SK-N-SH (cell line): ENCODE measurements at regions not wholly inside any gene's neighbourhood (a gene's known extent, or its start where the extent isn't known, plus 50 kb on each side); places are given as distances from the start of the nearest gene placed in this dataset.

Source experiments
- CTCF ChIA-PET: fragments of 300-600, 350-600 bp; formaldehyde crosslinking; extraction: SDS; loops from one replicate; lab custom pipeline; 2021; lab: Yijun Ruan, JAX
- POLR2A ChIA-PET: fragments of 350-600 bp; sonication (Branson Sonifier 250); formaldehyde crosslinking; extraction: SDS; loops from one replicate; lab custom pipeline; 2020; ENCODE audit warnings: antibody characterized with exemption, inconsistent platforms; lab: Yijun Ruan, JAX
- DNase-seq: peaks from one replicate; pipeline ENCODE4 v3.0.0; 2012
- H2AFZ ChIP-seq: fragments of 200-600 bp; sonication (generic); 2 replicates; pipeline ENCODE4 v1.8.1; 2016; ENCODE audit warnings: antibody characterized with exemption, mild to moderate bottlenecking, low read depth
- H3F3A ChIP-seq: fragments of 200-600 bp; sonication (generic); replicated peaks from 2 replicates; pipeline ENCODE3; 2016; ENCODE audit warnings: antibody characterized with exemption, mild to moderate bottlenecking; ENCODE audit not compliant: insufficient read depth
- H3K27ac ChIP-seq, 2 experiments: fragments of 200-500 bp in 1 of 2; fragments of 200-600 bp in 1 of 2; sonication (Bioruptor generic) in 1 of 2; sonication (generic), shearing (Covaris generic) in 1 of 2; 2 replicates each; pipeline versions ENCODE4 v1.5.1 to v1.6.1; 2014 to 2016; ENCODE audit warnings: low read depth in 2 of 2, inconsistent platforms in 1 of 2, low read length in 1 of 2, mild to moderate bottlenecking in 1 of 2, mixed read lengths in 1 of 2
- H3K27me3 ChIP-seq: fragments of 200-600 bp; sonication (generic), shearing (Covaris generic); 2 replicates; pipeline ENCODE4 v1.6.1; 2016; ENCODE audit warnings: mixed run types; ENCODE audit not compliant: insufficient read depth
- H3K36me3 ChIP-seq, 2 experiments: fragments of 200-500 bp in 1 of 2; fragments of 200-600 bp in 1 of 2; sonication (Bioruptor generic) in 1 of 2; sonication (generic) in 1 of 2; replicated peaks in 1 of 2; 2 replicates each; pipeline versions ENCODE3 to v1.5.1; 2014 to 2016; ENCODE audit warnings: low read length in 1 of 2, mild to moderate bottlenecking in 1 of 2; ENCODE audit not compliant: insufficient read depth in 2 of 2, control insufficient read depth in 1 of 2
- H3K4me1 ChIP-seq, 2 experiments: fragments of 200-500 bp in 1 of 2; fragments of 200-600 bp in 1 of 2; sonication (Bioruptor generic) in 1 of 2; sonication (generic), shearing (Covaris generic) in 1 of 2; 2 replicates each; pipeline versions ENCODE4 v1.5.1 to v1.6.1; 2014 to 2016; ENCODE audit warnings: low read depth in 1 of 2, low read length in 1 of 2, mixed run types in 1 of 2; ENCODE audit not compliant: insufficient read depth in 2 of 2, control insufficient read depth in 1 of 2
- H3K4me2 ChIP-seq: fragments of 200-600 bp; sonication (generic), shearing (Covaris generic); 2 replicates; pipeline ENCODE4 v1.6.1; 2017; ENCODE audit warnings: mixed run types
- H3K4me3 ChIP-seq, 2 experiments: fragments of 200-500 bp in 1 of 2; fragments of 200-600 bp in 1 of 2; sonication (Bioruptor generic) in 1 of 2; sonication (generic), shearing (Covaris generic) in 1 of 2; 2 replicates each; pipeline versions ENCODE4 v1.5.1 to v1.8.1; 2014 to 2016; ENCODE audit warnings: low read depth in 2 of 2, inconsistent platforms in 1 of 2, low read length in 1 of 2, mild to moderate bottlenecking in 1 of 2, mixed read lengths in 1 of 2, moderate library complexity in 1 of 2
- H3K79me2 ChIP-seq: fragments of 200-600 bp; sonication (generic); 2 replicates; pipeline ENCODE4 v1.8.1; 2017; ENCODE audit warnings: mild to moderate bottlenecking; ENCODE audit not compliant: insufficient read depth
- H3K9ac ChIP-seq: fragments of 200-600 bp; sonication (generic); 2 replicates; pipeline ENCODE4 v1.6.1; 2017; ENCODE audit warnings: mixed run types
- H3K9me2 ChIP-seq: fragments of 200-600 bp; sonication (generic); 2 replicates; pipeline ENCODE4 v1.6.1; 2017; ENCODE audit warnings: mixed run types
- H3K9me3 ChIP-seq: fragments of 200-600 bp; sonication (generic); 2 replicates; pipeline ENCODE4 v1.6.1; 2017; ENCODE audit warnings: mixed run types, mild to moderate bottlenecking, moderate library complexity
- H4K20me1 ChIP-seq: fragments of 200-600 bp; sonication (generic); 2 replicates; pipeline ENCODE4 v1.6.1; 2017; ENCODE audit warnings: mild to moderate bottlenecking, mixed run types; ENCODE audit not compliant: insufficient read depth
- ELF1 ChIP-seq: IDR thresholded peaks from 2 replicates; pipeline ENCODE4 v1.4.0; 2012
- EP300 ChIP-seq, 2 experiments: IDR thresholded peaks; 2 replicates each; pipeline versions ENCODE4 v1.4.0 to v1.6.1; 2012; ENCODE audit warnings: borderline replicate concordance in 1 of 2, low read depth in 1 of 2, low read length in 1 of 2
- EZH2phosphoT487 ChIP-seq: fragments of 200-600 bp; sonication (generic); IDR thresholded peaks from 2 replicates; pipeline ENCODE4 v1.6.1; 2017; ENCODE audit warnings: low read depth, mixed run types, mild to moderate bottlenecking, antibody characterized with exemption, moderate library complexity, borderline replicate concordance
- FOSL2 ChIP-seq: IDR thresholded peaks from 2 replicates; pipeline ENCODE4 v1.4.0; 2012; ENCODE audit warnings: low read depth, mild to moderate bottlenecking, moderate library complexity, borderline replicate concordance
- FOXJ3 ChIP-seq: sonication (generic); formaldehyde crosslinking; IDR thresholded peaks from 2 replicates; pipeline ENCODE4 v1.5.1; 2020; ENCODE audit warnings: mild to moderate bottlenecking, missing genetic modification reagents
- MAX ChIP-seq: IDR thresholded peaks from 2 replicates; pipeline ENCODE4 v1.4.0; 2012; ENCODE audit warnings: low read depth
- MXI1 ChIP-seq: IDR thresholded peaks from 2 replicates; pipeline ENCODE4 v1.6.1; 2012; ENCODE audit warnings: mild to moderate bottlenecking, low read depth, low read length, improper control_type of control experiment
- NFIC ChIP-seq: IDR thresholded peaks from 2 replicates; pipeline ENCODE4 v1.4.0; 2012; ENCODE audit warnings: borderline replicate concordance
- POLR2AphosphoS5 ChIP-seq: IDR thresholded peaks from 2 replicates; pipeline ENCODE4 v1.6.1; 2012; ENCODE audit warnings: low read depth, low read length
- RCOR1 ChIP-seq: fragments of 150-350 bp; IDR thresholded peaks from 2 replicates; pipeline ENCODE4 v1.6.1; 2017; ENCODE audit warnings: antibody characterized with exemption, low read length
- REST ChIP-seq: IDR thresholded peaks from 2 replicates; pipeline ENCODE4 v1.6.1; 2012; ENCODE audit warnings: mild to moderate bottlenecking, low read depth, low read length, moderate library complexity
- RXRA ChIP-seq: IDR thresholded peaks from 2 replicates; pipeline ENCODE4 v1.4.0; 2012; ENCODE audit warnings: low read depth, mild to moderate bottlenecking, borderline replicate concordance
- SIN3A ChIP-seq: IDR thresholded peaks from 2 replicates; pipeline ENCODE4 v1.6.1; 2012; ENCODE audit warnings: low read depth, mild to moderate bottlenecking, low read length, moderate library complexity, borderline replicate concordance
- TAF1 ChIP-seq: IDR thresholded peaks from 2 replicates; pipeline ENCODE4 v1.6.1; 2012; ENCODE audit warnings: low read depth, mild to moderate bottlenecking, low read length, moderate library complexity, borderline replicate concordance
- USF1 ChIP-seq: IDR thresholded peaks from 2 replicates; pipeline ENCODE4 v1.4.0; 2012; ENCODE audit warnings: low read depth, borderline replicate concordance
- USF2 ChIP-seq: fragments of 150-350 bp; IDR thresholded peaks from 2 replicates; pipeline ENCODE4 v1.6.1; 2017; ENCODE audit warnings: antibody characterized with exemption, low read length, low read depth, borderline replicate concordance
- YY1 ChIP-seq: IDR thresholded peaks from 2 replicates; pipeline ENCODE4 v1.4.0; 2012; ENCODE audit warnings: low read depth, mild to moderate bottlenecking
- ZBTB33 ChIP-seq: IDR thresholded peaks from 2 replicates; pipeline ENCODE4 v1.4.0; 2012; ENCODE audit warnings: low read depth, borderline replicate concordance
- WGBS: methylation state at CpG from one replicate; pipeline ENCODE4 v1.1.6; 2017; ENCODE audit warnings: low lambda C conversion rate; 5-methylcytosine and 5-hydroxymethylcytosine counted together

- Histone ChIP-seq H3K9me2 (no peaks in the 10 kb centered on the region), H3K4me1 (no peaks in the 10 kb centered on the region; a peak in 2 of 4 replicates), H3F3A (no peaks in the 10 kb centered on the region), H3K79me2 (no peaks in the 10 kb centered on the region), H3K9ac (no peak overlapping the region), H3K9me3 (no peaks in the 10 kb centered on the region), H3K4me2 (no peak overlapping the region), H4K20me1 (no peaks in the 10 kb centered on the region), H3K36me3 (no peaks in the 10 kb centered on the region), H2AFZ (no peak overlapping the region), H3K27ac (no peak overlapping the region), H3K27me3 (no peaks in the 10 kb centered on the region), H3K4me3 (no peak overlapping the region)
- WGBS = 63% methylated on average over 2 of the region's 2 CpGs
- CTCF ChIA-PET = no interaction called here
- DNase-seq = no peak
- POLR2A ChIA-PET = no interaction called here
- no peak for TF ChIP-seq EP300 (IDR thresholded peaks at IDR 0.05; ENCODE audit: borderline replicate concordance in 1 of 2, low read depth in 1 of 2, low read length in 1 of 2)
- no peak for TF ChIP-seq REST
- TF ChIP-seq RCOR1 = no peak
Observed at GRCh38 chr5:163870441-163870840, 365.0 kb downstream of the MAT2B start.

- Histone ChIP-seq H3K36me3 (no peaks in the 10 kb centered on the region), H4K20me1 (no peaks in the 10 kb centered on the region), H3K9me3 (no peaks in the 10 kb centered on the region), H3K27ac (no peak overlapping the region), H3K4me3 (no peak overlapping the region), H3K27me3 (no peaks in the 10 kb centered on the region), H3F3A (no peaks in the 10 kb centered on the region), H3K9me2 (no peaks in the 10 kb centered on the region), H3K79me2 (no peaks in the 10 kb centered on the region), H2AFZ (no peak overlapping the region), H3K4me1 (no peaks in the 10 kb centered on the region), H3K9ac (no peak overlapping the region), H3K4me2 (no peak overlapping the region)
- no peak for TF ChIP-seq FOSL2
- no peak for TF ChIP-seq EZH2phosphoT487
- no peak for TF ChIP-seq ELF1
- TF ChIP-seq TAF1 = no peak
- TF ChIP-seq FOXJ3 (CRISPR knock-in tag) = no peak
- TF ChIP-seq EP300 (IDR thresholded peaks at IDR 0.05; ENCODE audit: borderline replicate concordance in 1 of 2, low read depth in 1 of 2, low read length in 1 of 2) = no peak
- no peak for TF ChIP-seq SIN3A
- no peak for TF ChIP-seq MXI1
- TF ChIP-seq NFIC = no peak
- no peak for TF ChIP-seq POLR2AphosphoS5
- TF ChIP-seq MAX = no peak
- TF ChIP-seq USF2 = no peak
- TF ChIP-seq USF1 = no peak
- no peak for TF ChIP-seq YY1
- no peak for TF ChIP-seq RXRA
- TF ChIP-seq ZBTB33 = no peak
- no peak for DNase-seq
- ChIA-PET POLR2A (no interaction called here), CTCF (no interaction called here)
Observed at GRCh38 chr5:163874431-163874830, 369.0 kb downstream of the MAT2B start.
